Neural cell (in vitro differentiated cells): ENCODE measurements at regions not wholly inside any gene's neighbourhood (a gene's known extent, or its start where the extent isn't known, plus 50 kb on each side); places are given as distances from the start of the nearest gene placed in this dataset.

Experiments used
- H2AFZ ChIP-seq: fragments of 200-600, 300-800 bp; sonication (generic), shearing (Covaris generic); 2 replicates; pipeline ENCODE4 v1.6.0; 2014; ENCODE audit warnings: low read depth, mild to moderate bottlenecking, antibody characterized with exemption, low read length, moderate library complexity
- H3F3A ChIP-seq: fragments of 200-600 bp; shearing (Covaris generic); 2 replicates; pipeline ENCODE4 v1.6.1; 2016; ENCODE audit warnings: mild to moderate bottlenecking, moderate library complexity, mixed read lengths, antibody characterized with exemption, low read length; ENCODE audit not compliant: insufficient read depth, poor library complexity, severe bottlenecking
- H3K27ac ChIP-seq: fragments of 200-600, 300-800 bp; sonication (generic), shearing (Covaris generic); 2 replicates; pipeline ENCODE4 v1.5.1; 2014; ENCODE audit warnings: mild to moderate bottlenecking, low read length, moderate library complexity
- H3K27me3 ChIP-seq: fragments of 300-800, 200-600 bp; sonication (generic), shearing (Covaris generic); 2 replicates; pipeline ENCODE4 v1.6.0; 2014; ENCODE audit warnings: mild to moderate bottlenecking, low read depth, low read length, moderate library complexity; ENCODE audit not compliant: insufficient read depth
- H3K36me3 ChIP-seq: fragments of 300-800, 200-600 bp; sonication (generic), shearing (Covaris generic); 2 replicates; pipeline ENCODE4 v1.5.1; 2014; ENCODE audit warnings: mild to moderate bottlenecking, antibody characterized with exemption, low read length, moderate library complexity; ENCODE audit not compliant: insufficient read depth
- H3K4me2 ChIP-seq: fragments of 300-800, 200-600 bp; sonication (generic), shearing (Covaris generic); 2 replicates; pipeline ENCODE4 v1.6.0; 2014; ENCODE audit warnings: mild to moderate bottlenecking, low read length
- H3K4me3 ChIP-seq: fragments of 300-800, 200-600 bp; sonication (generic), shearing (Covaris generic); 2 replicates; pipeline ENCODE4 v1.5.1; 2014; ENCODE audit warnings: mild to moderate bottlenecking, low read length, moderate library complexity
- H3K79me2 ChIP-seq: fragments of 200-600 bp; shearing (Covaris generic); replicated peaks from 2 replicates; pipeline ENCODE4 v1.6.0; 2014; ENCODE audit warnings: mild to moderate bottlenecking, low read length, moderate library complexity; ENCODE audit not compliant: insufficient read depth
- H3K9ac ChIP-seq: fragments of 300-800, 200-600 bp; sonication (generic), shearing (Covaris generic); 2 replicates; pipeline ENCODE4 v1.6.1; 2016; ENCODE audit warnings: mild to moderate bottlenecking, low read length, mixed read lengths
- H3K9me2 ChIP-seq: fragments of 200-600 bp; shearing (Covaris generic); 2 replicates; pipeline ENCODE4 v1.6.1; 2016; ENCODE audit warnings: mild to moderate bottlenecking, low read length, mixed read lengths; ENCODE audit not compliant: insufficient read depth
- H3K9me3 ChIP-seq: fragments of 200-600, 300-800 bp; sonication (generic), shearing (Covaris generic); 2 replicates; pipeline ENCODE4 v1.6.1; 2016; ENCODE audit warnings: mild to moderate bottlenecking, mixed run types, low read length, moderate library complexity, mixed read lengths
- H4K20me1 ChIP-seq: fragments of 200-600 bp; shearing (Covaris generic); 2 replicates; pipeline ENCODE4 v1.6.1; 2016; ENCODE audit warnings: mild to moderate bottlenecking, mixed run types; ENCODE audit not compliant: insufficient read depth
- CTCF ChIP-seq: fragments of 450-650 bp; IDR thresholded peaks from 2 replicates; pipeline ENCODE4 v1.5.1; 2014; ENCODE audit warnings: antibody characterized with exemption, mild to moderate bottlenecking, moderate library complexity; ENCODE audit not compliant: poor library complexity, severe bottlenecking
- EP300 ChIP-seq: fragments of 450-650 bp; conservative IDR thresholded peaks from 2 replicates; pipeline ENCODE4 v1.6.1; 2014; ENCODE audit warnings: antibody characterized with exemption, mild to moderate bottlenecking, moderate library complexity; ENCODE audit not compliant: poor library complexity, severe bottlenecking
- EZH2 ChIP-seq: fragments of 200-600, 300-800 bp; shearing (Covaris generic), sonication (generic); IDR thresholded peaks from 2 replicates; pipeline ENCODE4 v1.6.1; 2014; ENCODE audit warnings: antibody characterized with exemption, low read length, borderline replicate concordance, mild to moderate bottlenecking; ENCODE audit not compliant: insufficient read depth, poor library complexity, severe bottlenecking
- MXI1 ChIP-seq: fragments of 450-650 bp; conservative IDR thresholded peaks from 2 replicates; pipeline ENCODE4 v1.6.1; 2014; ENCODE audit warnings: antibody characterized with exemption, mild to moderate bottlenecking; ENCODE audit not compliant: poor library complexity, severe bottlenecking
- POLR2AphosphoS5 ChIP-seq: IDR thresholded peaks from 2 replicates; pipeline ENCODE4 v1.6.1; 2012
- RAD21 ChIP-seq: fragments of 450-650 bp; conservative IDR thresholded peaks from 2 replicates; pipeline ENCODE4 v1.6.1; 2014; ENCODE audit warnings: antibody characterized with exemption, mild to moderate bottlenecking, moderate library complexity
- SMC3 ChIP-seq: fragments of 450-650 bp; conservative IDR thresholded peaks from 2 replicates; pipeline ENCODE4 v1.6.1; 2014; ENCODE audit warnings: antibody characterized with exemption, mild to moderate bottlenecking, moderate library complexity; ENCODE audit not compliant: poor library complexity
- TAF1 ChIP-seq: IDR thresholded peaks from 2 replicates; pipeline ENCODE4 v1.6.1; 2012; ENCODE audit warnings: low read depth
- TF ChIP-seq, protein P1 (sequence below): IDR thresholded peaks from 2 replicates; pipeline ENCODE4 v1.6.1; 2012; ENCODE audit warnings: borderline replicate concordance

DNA sequence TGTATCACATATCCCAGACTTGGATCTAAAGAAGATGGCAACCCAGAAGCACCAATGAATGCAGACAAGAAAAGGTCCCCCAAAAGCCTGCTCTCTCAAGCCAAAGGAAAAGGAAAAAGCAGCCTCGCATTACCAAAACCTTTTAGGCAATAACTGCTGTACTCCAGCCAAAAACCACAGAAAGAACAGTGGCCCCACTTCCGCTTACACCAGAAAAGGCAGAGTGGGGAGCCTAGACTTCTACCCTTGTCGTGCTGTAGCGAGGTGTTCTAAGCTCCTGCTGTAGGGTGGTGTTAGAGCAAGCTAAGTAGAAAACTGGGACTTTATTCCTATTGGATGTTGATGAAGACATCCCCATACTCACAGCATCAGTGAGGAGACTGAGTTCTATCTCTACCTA is 244.0 kb upstream of the RXFP2 start:
- Histone ChIP-seq H3F3A (no peaks in the 10 kb centered on the region), H3K79me2 (no peaks in the 10 kb centered on the region), H3K9me3 (peaks cover 3% of the 10 kb centered on the region), H4K20me1 (no peaks in the 10 kb centered on the region), H3K27ac (no peak overlapping the region), H3K36me3 (no peaks in the 10 kb centered on the region), H2AFZ (no peak overlapping the region), H3K9ac (no peak overlapping the region), H3K9me2 (no peaks in the 10 kb centered on the region), H3K27me3 (no peaks in the 10 kb centered on the region), H3K4me3 (no peak overlapping the region), H3K4me2 (no peak overlapping the region)
- no peak for TF ChIP-seq EP300

GRCh38 chr13:31499274-31499673 is 240.1 kb upstream of the RXFP2 start:
- no peak for TF ChIP-seq TAF1
- TF ChIP-seq EP300 = no peak
- TF ChIP-seq RAD21 = no peak
- TF ChIP-seq CTCF = no peak
- TF ChIP-seq, protein P1, sequence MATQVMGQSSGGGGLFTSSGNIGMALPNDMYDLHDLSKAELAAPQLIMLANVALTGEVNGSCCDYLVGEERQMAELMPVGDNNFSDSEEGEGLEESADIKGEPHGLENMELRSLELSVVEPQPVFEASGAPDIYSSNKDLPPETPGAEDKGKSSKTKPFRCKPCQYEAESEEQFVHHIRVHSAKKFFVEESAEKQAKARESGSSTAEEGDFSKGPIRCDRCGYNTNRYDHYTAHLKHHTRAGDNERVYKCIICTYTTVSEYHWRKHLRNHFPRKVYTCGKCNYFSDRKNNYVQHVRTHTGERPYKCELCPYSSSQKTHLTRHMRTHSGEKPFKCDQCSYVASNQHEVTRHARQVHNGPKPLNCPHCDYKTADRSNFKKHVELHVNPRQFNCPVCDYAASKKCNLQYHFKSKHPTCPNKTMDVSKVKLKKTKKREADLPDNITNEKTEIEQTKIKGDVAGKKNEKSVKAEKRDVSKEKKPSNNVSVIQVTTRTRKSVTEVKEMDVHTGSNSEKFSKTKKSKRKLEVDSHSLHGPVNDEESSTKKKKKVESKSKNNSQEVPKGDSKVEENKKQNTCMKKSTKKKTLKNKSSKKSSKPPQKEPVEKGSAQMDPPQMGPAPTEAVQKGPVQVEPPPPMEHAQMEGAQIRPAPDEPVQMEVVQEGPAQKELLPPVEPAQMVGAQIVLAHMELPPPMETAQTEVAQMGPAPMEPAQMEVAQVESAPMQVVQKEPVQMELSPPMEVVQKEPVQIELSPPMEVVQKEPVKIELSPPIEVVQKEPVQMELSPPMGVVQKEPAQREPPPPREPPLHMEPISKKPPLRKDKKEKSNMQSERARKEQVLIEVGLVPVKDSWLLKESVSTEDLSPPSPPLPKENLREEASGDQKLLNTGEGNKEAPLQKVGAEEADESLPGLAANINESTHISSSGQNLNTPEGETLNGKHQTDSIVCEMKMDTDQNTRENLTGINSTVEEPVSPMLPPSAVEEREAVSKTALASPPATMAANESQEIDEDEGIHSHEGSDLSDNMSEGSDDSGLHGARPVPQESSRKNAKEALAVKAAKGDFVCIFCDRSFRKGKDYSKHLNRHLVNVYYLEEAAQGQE = no peak
- TF ChIP-seq EZH2 = no peak
- TF ChIP-seq POLR2AphosphoS5 = no peak
- TF ChIP-seq SMC3 = no peak
- TF ChIP-seq MXI1 = no peak
- Histone ChIP-seq H3K9me2 (no peaks in the 10 kb centered on the region), H3K27me3 (no peaks in the 10 kb centered on the region), H3K27ac (no peak overlapping the region), H4K20me1 (no peaks in the 10 kb centered on the region), H3K9me3 (peaks cover 3% of the 10 kb centered on the region), H3K36me3 (no peaks in the 10 kb centered on the region), H2AFZ (no peak overlapping the region), H3K9ac (no peak overlapping the region), H3K4me3 (no peak overlapping the region), H3K4me2 (no peak overlapping the region), H3K79me2 (no peaks in the 10 kb centered on the region), H3F3A (no peaks in the 10 kb centered on the region)

- Histone ChIP-seq H4K20me1 (no peaks in the 10 kb centered on the region), H3K79me2 (no peaks in the 10 kb centered on the region), H3K4me2 (no peak overlapping the region), H3K36me3 (no peaks in the 10 kb centered on the region), H3F3A (no peaks in the 10 kb centered on the region), H3K9me2 (no peaks in the 10 kb centered on the region), H3K4me3 (no peak overlapping the region), H3K9me3 (peaks cover 3% of the 10 kb centered on the region), H3K9ac (no peak overlapping the region), H2AFZ (no peak overlapping the region), H3K27ac (no peak overlapping the region), H3K27me3 (no peaks in the 10 kb centered on the region)
- TF ChIP-seq, protein P1 = no peak
- TF ChIP-seq SMC3 = no peak
- no peak for TF ChIP-seq TAF1
- no peak for TF ChIP-seq CTCF
Measured at GRCh38 chr13:31503626-31504025, 235.7 kb upstream of the RXFP2 start.
